ENCODE measurements at regions not wholly inside any gene's neighbourhood (a gene's known extent, or its start where the extent isn't known, plus 50 kb on each side); places are given as distances from the start of the nearest gene placed in this dataset.

GRCh38 chr12:127275416-127275815 lies 991.6 kb upstream of the TMEM132C start:
- Histone ChIP-seq H3K27ac (replicated peaks in 1 of 4) (no peak overlapping the region), H3K4me1 (peaks cover 0 to under 1% (median under 1%) of the 10 kb centered on the region in 4 donors), H3K36me3 (no peaks in the 10 kb centered on the region), H3K27me3 (peaks cover 0 to 30% (median 1%) of the 10 kb centered on the region in 4 donors), H3K4me3 (no peak overlapping the region), H3K9me3 (no peaks in the 10 kb centered on the region)
- WGBS = 73% methylated on average over 4 of the region's 4 CpGs
- TF ChIP-seq POLR2AphosphoS5 (IDR thresholded peaks at IDR 0.05) (no peak), EP300 (IDR thresholded peaks at IDR 0.05) (no peak), CTCF (IDR thresholded peaks at IDR 0.05) (no peak), POLR2A (IDR thresholded peaks at IDR 0.05; ENCODE audit: low read depth) (no peak)
- no peak for DNase-seq (ENCODE audit: extremely low spot score)
- intact Hi-C loops (cut with DNase I) = no loop called here

GRCh38 chr12:127277882-127278281 lies 989.1 kb upstream of the TMEM132C start:
- TF ChIP-seq POLR2AphosphoS5 (IDR thresholded peaks at IDR 0.05) = no peak
- TF ChIP-seq CTCF (IDR thresholded peaks at IDR 0.05) = no peak
- no peak for TF ChIP-seq POLR2A (IDR thresholded peaks at IDR 0.05; ENCODE audit: low read depth)
- no peak for TF ChIP-seq EP300 (IDR thresholded peaks at IDR 0.05)
- 72% methylated on average over 7 of the region's 7 CpGs for WGBS
- intact Hi-C loops (cut with DNase I) = no loop called here

GRCh38 chr12:127278351-127278750 lies 988.6 kb upstream of the TMEM132C start:
- H3K9me3 ChIP-seq = no peaks in the 10 kb centered on the region
- no peak overlapping the region for H3K27ac ChIP-seq (replicated peaks in 1 of 4)
- peaks cover 0 to 40% (median 4%) of the 10 kb centered on the region in 4 donors for H3K27me3 ChIP-seq
- WGBS = 100% methylated on average over 3 of the region's 3 CpGs
- TF ChIP-seq EP300 (IDR thresholded peaks at IDR 0.05) (no peak), CTCF (IDR thresholded peaks at IDR 0.05) (no peak), POLR2AphosphoS5 (IDR thresholded peaks at IDR 0.05) (no peak), POLR2A (IDR thresholded peaks at IDR 0.05; ENCODE audit: low read depth) (no peak)
- no peak overlapping the region for H3K4me3 ChIP-seq
- peaks cover 0 to 8% (median 5%) of the 10 kb centered on the region in 4 donors for H3K4me1 ChIP-seq
- intact Hi-C loops (cut with DNase I) = no loop called here
- no peak for DNase-seq (ENCODE audit: extremely low spot score)
- H3K36me3 ChIP-seq = no peaks in the 10 kb centered on the region

More at GRCh38 chr12:127277882-127278281, 989.1 kb upstream of the TMEM132C start:
- H3K36me3 ChIP-seq = no peaks in the 10 kb centered on the region
- peaks cover 0 to 8% (median 5%) of the 10 kb centered on the region in 4 donors for H3K4me1 ChIP-seq
- H3K4me3 ChIP-seq = no peak overlapping the region
- DNase-seq (ENCODE audit: extremely low spot score) = no peak
- no peak overlapping the region for H3K27ac ChIP-seq (replicated peaks in 1 of 4)
- no peaks in the 10 kb centered on the region for H3K9me3 ChIP-seq
- peaks cover 0 to 40% (median 4%) of the 10 kb centered on the region in 4 donors for H3K27me3 ChIP-seq

GRCh38 chr12:127280393-127281275 lies 986.3 kb upstream of the TMEM132C start:
- Histone ChIP-seq H3K36me3 (no peaks in the 10 kb centered on the region), H3K27me3 (peaks cover 0 to 40% (median 4%) of the 10 kb centered on the region in 4 donors), H3K27ac (replicated peaks in 1 of 4) (no peak overlapping the region), H3K4me3 (no peak overlapping the region), H3K4me1 (peaks cover 0 to 21% (median 11%) of the 10 kb centered on the region in 4 donors), H3K9me3 (no peaks in the 10 kb centered on the region)
- no peak for DNase-seq (ENCODE audit: extremely low spot score)
- no peak for TF ChIP-seq POLR2AphosphoS5 (IDR thresholded peaks at IDR 0.05)
- TF ChIP-seq CTCF (IDR thresholded peaks at IDR 0.05) = peak; percentile 74 to 94 (median 86)
- intact Hi-C loops (cut with DNase I) = loop anchor here (2.0 kb wide), 1 partner anchor 100 kb away; no protein-coding TSS in a partner anchor
- 28% methylated on average over 38 of the region's 43 CpGs for WGBS
